Astrocyte (in vitro differentiated cells and primary cell): ENCODE measurements at regions not wholly inside any gene's neighbourhood (a gene's known extent, or its start where the extent isn't known, plus 50 kb on each side); places are given as distances from the start of the nearest gene placed in this dataset.

Experiments
- DNase-seq: peaks from one replicate; pipeline ENCODE4 v3.0.0-alpha.2; 2010; ENCODE audit warnings: low read depth
- FAIRE-seq: peaks from 2 replicates; lab custom pipeline; 2011; peaks lifted over from hg19 to GRCh38; lab: Jason Lieb, UNC
- H2AFZ ChIP-seq: 2 replicates; pipeline ENCODE4 v1.6.0; 2012; ENCODE audit warnings: low read depth, low read length, inconsistent platforms
- H3K27ac ChIP-seq: 2 replicates; pipeline ENCODE4 v1.5.1; 2011; ENCODE audit warnings: low read depth, low read length, inconsistent platforms
- H3K27me3 ChIP-seq: 2 replicates; pipeline ENCODE4 v1.6.0; 2011; ENCODE audit warnings: low read length, inconsistent platforms; ENCODE audit not compliant: insufficient read depth
- H3K36me3 ChIP-seq: 2 replicates; pipeline ENCODE4 v1.5.1; 2011; ENCODE audit warnings: low read length, inconsistent platforms; ENCODE audit not compliant: insufficient read depth
- H3K4me1 ChIP-seq: 2 replicates; pipeline ENCODE4 v1.5.1; 2011; ENCODE audit warnings: low read length, inconsistent platforms; ENCODE audit not compliant: insufficient read depth
- H3K4me2 ChIP-seq: 2 replicates; pipeline ENCODE4 v1.6.0; 2012; ENCODE audit warnings: low read length, inconsistent platforms
- H3K4me3 ChIP-seq: 2 replicates; pipeline ENCODE4 v1.5.1; 2011; ENCODE audit warnings: low read depth, mild to moderate bottlenecking, low read length, inconsistent platforms; ENCODE audit not compliant: insufficient read depth
- H3K79me2 ChIP-seq: 2 replicates; pipeline ENCODE4 v1.6.0; 2012; ENCODE audit warnings: mild to moderate bottlenecking, low read length, inconsistent platforms; ENCODE audit not compliant: insufficient read depth
- H3K9ac ChIP-seq: 2 replicates; pipeline ENCODE4 v1.6.0; 2012; ENCODE audit warnings: mild to moderate bottlenecking, low read length, inconsistent platforms
- H3K9me3 ChIP-seq: 2 replicates; pipeline ENCODE4 v1.5.1; 2012; ENCODE audit warnings: low read depth, mild to moderate bottlenecking, low read length, inconsistent platforms; ENCODE audit not compliant: insufficient read depth
- H4K20me1 ChIP-seq: 2 replicates; pipeline ENCODE4 v1.6.0; 2012; ENCODE audit warnings: low read length, inconsistent platforms; ENCODE audit not compliant: insufficient read depth
- H3K27ac Mint-ChIP-seq: one replicate; pipeline ENCODE4 v1.8.0; 2021; ENCODE audit warnings: mild to moderate bottlenecking, mixed read lengths; ENCODE audit not compliant: unreplicated experiment
- H3K27me3 Mint-ChIP-seq: one replicate; pipeline ENCODE4 v1.8.0; 2021; ENCODE audit warnings: low read depth, mixed read lengths; ENCODE audit not compliant: unreplicated experiment
- H3K36me3 Mint-ChIP-seq: one replicate; pipeline ENCODE4 v1.8.0; 2021; ENCODE audit warnings: low read depth, mixed read lengths; ENCODE audit not compliant: unreplicated experiment
- H3K4me1 Mint-ChIP-seq: one replicate; pipeline ENCODE4 v1.8.0; 2021; ENCODE audit warnings: low read depth, mixed read lengths; ENCODE audit not compliant: unreplicated experiment
- H3K4me3 Mint-ChIP-seq: one replicate; pipeline ENCODE4 v1.8.0; 2021; ENCODE audit warnings: mild to moderate bottlenecking, moderate library complexity, mixed read lengths; ENCODE audit not compliant: unreplicated experiment
- H3K9me3 Mint-ChIP-seq: one replicate; pipeline ENCODE4 v1.8.0; 2021; ENCODE audit warnings: mild to moderate bottlenecking, mixed read lengths; ENCODE audit not compliant: unreplicated experiment
- CTCF ChIP-seq: IDR thresholded peaks from 2 replicates; pipeline ENCODE4 v1.5.1; 2011; ENCODE audit warnings: low read depth, mild to moderate bottlenecking, inconsistent platforms, low read length, moderate library complexity; ENCODE audit not compliant: insufficient read depth
- EZH2 ChIP-seq: IDR thresholded peaks from 2 replicates; pipeline ENCODE4 v1.6.1; 2012; ENCODE audit warnings: mild to moderate bottlenecking, low read length, inconsistent platforms; ENCODE audit not compliant: insufficient read depth

- Mint-ChIP-seq H3K36me3 (no peaks in the 10 kb centered on the region), H3K9me3 (no peaks in the 10 kb centered on the region), H3K4me3 (no peak overlapping the region), H3K27ac (no peak overlapping the region), H3K27me3 (no peaks in the 10 kb centered on the region), H3K4me1 (no peaks in the 10 kb centered on the region)
- Histone ChIP-seq H3K27me3 (no peaks in the 10 kb centered on the region), H3K4me3 (no peak overlapping the region), H3K36me3 (no peaks in the 10 kb centered on the region), H3K4me1 (no peaks in the 10 kb centered on the region), H3K4me2 (no peak overlapping the region), H4K20me1 (no peaks in the 10 kb centered on the region), H3K9me3 (peaks cover 10% of the 10 kb centered on the region), H3K9ac (no peak overlapping the region), H3K79me2 (no peaks in the 10 kb centered on the region), H2AFZ (no peak overlapping the region), H3K27ac (no peak overlapping the region)
- no peak for FAIRE-seq
- no peak for TF ChIP-seq CTCF
- no peak for TF ChIP-seq EZH2
- DNase-seq, result no peak
Observed at GRCh38 chr2:57141269-57141668, 905.3 kb upstream of the VRK2 start.

GRCh38 chr2:57146951-57147350 lies 899.7 kb upstream of the VRK2 start:
- no peak overlapping the region for H3K4me3 ChIP-seq
- no peaks in the 10 kb centered on the region for H3K36me3 ChIP-seq
- no peak for DNase-seq
- Mint-ChIP-seq H3K36me3 (peaks cover 4% of the 10 kb centered on the region), H3K4me1 (peaks cover 5% of the 10 kb centered on the region), H3K9me3 (peaks cover 12% of the 10 kb centered on the region), H3K27me3 (no peaks in the 10 kb centered on the region), H3K27ac (no peak overlapping the region), H3K4me3 (no peak overlapping the region)
- H3K27ac ChIP-seq, result no peak overlapping the region
- TF ChIP-seq EZH2 (no peak), CTCF (no peak)
- no peaks in the 10 kb centered on the region for H3K4me1 ChIP-seq
- no peaks in the 10 kb centered on the region for H4K20me1 ChIP-seq
- H3K9ac ChIP-seq, result no peak overlapping the region
- no peak for FAIRE-seq
- H3K9me3 ChIP-seq, result peaks cover 12% of the 10 kb centered on the region
- no peaks in the 10 kb centered on the region for H3K27me3 ChIP-seq
- no peak overlapping the region for H3K4me2 ChIP-seq
- no peaks in the 10 kb centered on the region for H3K79me2 ChIP-seq
- H2AFZ ChIP-seq, result no peak overlapping the region

GRCh38 chr2:57156231-57156924 lies 890.2 kb upstream of the VRK2 start:
- no peaks in the 10 kb centered on the region for H3K36me3 ChIP-seq
- no peak overlapping the region for H3K4me2 ChIP-seq
- no peak overlapping the region for H3K27ac ChIP-seq
- no peaks in the 10 kb centered on the region for H3K27me3 Mint-ChIP-seq
- no peaks in the 10 kb centered on the region for H3K9me3 ChIP-seq
- H3K9ac ChIP-seq, result no peak overlapping the region
- DNase-seq (no peak), FAIRE-seq (no peak)
- H3K4me1 ChIP-seq, result no peaks in the 10 kb centered on the region
- H3K4me1 Mint-ChIP-seq, result no peaks in the 10 kb centered on the region
- no peak overlapping the region for H3K4me3 ChIP-seq
- no peak overlapping the region for H3K27ac Mint-ChIP-seq
- H2AFZ ChIP-seq, result no peak overlapping the region
- no peaks in the 10 kb centered on the region for H3K9me3 Mint-ChIP-seq
- no peaks in the 10 kb centered on the region for H4K20me1 ChIP-seq
- H3K4me3 Mint-ChIP-seq, result no peak overlapping the region
- H3K36me3 Mint-ChIP-seq, result no peaks in the 10 kb centered on the region
- no peaks in the 10 kb centered on the region for H3K79me2 ChIP-seq
- H3K27me3 ChIP-seq, result no peaks in the 10 kb centered on the region
- TF ChIP-seq CTCF, result no peak
- TF ChIP-seq EZH2, result no peak
